ENCODE measurements at regions not wholly inside any gene's neighbourhood (a gene's known extent, or its start where the extent isn't known, plus 50 kb on each side); places are given as distances from the start of the nearest gene placed in this dataset.

DNA sequence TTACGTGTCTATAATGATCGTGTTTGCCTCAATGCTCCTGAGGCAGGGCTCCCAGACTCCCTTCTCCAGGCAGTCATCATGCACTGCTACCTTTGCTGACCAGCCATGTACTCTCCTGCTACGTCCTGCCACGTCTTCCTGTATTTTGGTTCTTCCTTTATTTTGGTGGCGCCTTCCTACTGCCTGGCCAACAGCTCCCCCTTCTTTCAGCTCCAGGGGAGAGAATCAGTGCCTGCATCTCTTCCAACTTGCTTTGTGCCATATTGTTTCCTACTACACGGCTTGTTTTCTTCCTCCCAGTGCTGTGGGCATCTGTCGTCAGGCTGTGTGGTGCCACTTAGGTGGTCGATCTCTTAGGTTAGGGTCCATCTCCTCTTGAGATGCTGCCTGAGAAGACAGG lies 96.2 kb downstream of the FGF9 start:
- no peaks in the 10 kb centered on the region for H3K27me3 Mint-ChIP-seq (ENCODE audit: low read depth, unreplicated experiment)
- H3K36me3 ChIP-seq (ENCODE audit: insufficient read depth, low read length) = no peaks in the 10 kb centered on the region

DNA sequence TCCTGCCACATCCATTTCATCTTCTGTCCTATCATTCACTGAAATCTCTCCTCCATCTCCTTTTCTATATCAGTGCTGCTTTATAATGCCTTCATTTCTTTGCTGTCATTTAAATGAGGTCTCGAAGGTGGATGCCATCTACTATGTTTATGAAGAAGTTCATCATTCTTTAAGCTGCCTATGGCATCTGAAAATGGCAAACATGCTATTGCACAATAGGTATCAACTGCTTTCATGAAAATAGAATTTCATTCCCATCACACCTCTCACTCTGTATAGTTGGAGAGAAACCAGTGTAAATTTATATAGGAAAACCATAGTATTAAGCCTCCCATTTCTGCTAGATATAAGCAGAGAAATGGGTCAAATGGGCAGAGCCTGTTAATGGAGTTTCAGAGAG lies 100.2 kb downstream of the FGF9 start:
- Mint-ChIP-seq H3K27ac (ENCODE audit: unreplicated experiment) (no peak overlapping the region), H3K36me3 (ENCODE audit: low read depth, unreplicated experiment) (no peaks in the 10 kb centered on the region), H3K4me3 (ENCODE audit: unreplicated experiment) (no peak overlapping the region), H3K27me3 (ENCODE audit: low read depth, unreplicated experiment) (no peaks in the 10 kb centered on the region), H3K4me1 (ENCODE audit: low read depth, unreplicated experiment) (no peaks in the 10 kb centered on the region), H3K9me3 (ENCODE audit: unreplicated experiment) (peaks cover 5% of the 10 kb centered on the region)
- TF ChIP-seq EZH2 (IDR thresholded peaks at IDR 0.05; ENCODE audit: insufficient read depth, low read length) = no peak
- TF ChIP-seq, protein P1, sequence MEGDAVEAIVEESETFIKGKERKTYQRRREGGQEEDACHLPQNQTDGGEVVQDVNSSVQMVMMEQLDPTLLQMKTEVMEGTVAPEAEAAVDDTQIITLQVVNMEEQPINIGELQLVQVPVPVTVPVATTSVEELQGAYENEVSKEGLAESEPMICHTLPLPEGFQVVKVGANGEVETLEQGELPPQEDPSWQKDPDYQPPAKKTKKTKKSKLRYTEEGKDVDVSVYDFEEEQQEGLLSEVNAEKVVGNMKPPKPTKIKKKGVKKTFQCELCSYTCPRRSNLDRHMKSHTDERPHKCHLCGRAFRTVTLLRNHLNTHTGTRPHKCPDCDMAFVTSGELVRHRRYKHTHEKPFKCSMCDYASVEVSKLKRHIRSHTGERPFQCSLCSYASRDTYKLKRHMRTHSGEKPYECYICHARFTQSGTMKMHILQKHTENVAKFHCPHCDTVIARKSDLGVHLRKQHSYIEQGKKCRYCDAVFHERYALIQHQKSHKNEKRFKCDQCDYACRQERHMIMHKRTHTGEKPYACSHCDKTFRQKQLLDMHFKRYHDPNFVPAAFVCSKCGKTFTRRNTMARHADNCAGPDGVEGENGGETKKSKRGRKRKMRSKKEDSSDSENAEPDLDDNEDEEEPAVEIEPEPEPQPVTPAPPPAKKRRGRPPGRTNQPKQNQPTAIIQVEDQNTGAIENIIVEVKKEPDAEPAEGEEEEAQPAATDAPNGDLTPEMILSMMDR (IDR thresholded peaks at IDR 0.05; ENCODE audit: insufficient read depth, low read depth, low read length) = no peak
- Histone ChIP-seq H3K4me3 (ENCODE audit: insufficient read depth, low read depth, low read length) (no peak overlapping the region), H3K27me3 (ENCODE audit: insufficient read depth, low read length) (no peaks in the 10 kb centered on the region), H4K20me1 (ENCODE audit: insufficient read depth, low read length) (no peaks in the 10 kb centered on the region), H3K36me3 (ENCODE audit: insufficient read depth, low read length) (no peaks in the 10 kb centered on the region), H3K4me1 (ENCODE audit: insufficient read depth, low read length) (no peaks in the 10 kb centered on the region), H3K4me2 (ENCODE audit: low read length) (no peak overlapping the region), H3K79me2 (ENCODE audit: insufficient read depth, low read length) (no peaks in the 10 kb centered on the region), H3K9me3 (ENCODE audit: insufficient read depth, low read depth, low read length) (no peaks in the 10 kb centered on the region), H2AFZ (ENCODE audit: low read depth, low read length) (no peak overlapping the region), H3K27ac (ENCODE audit: low read depth, low read length) (no peak overlapping the region), H3K9ac (ENCODE audit: low read length) (no peak overlapping the region)
- DNase-seq (ENCODE audit: low read depth) (no peak), FAIRE-seq (no peak)

More for the DNA sequence above, 96.2 kb downstream of the FGF9 start:
- TF ChIP-seq EZH2 (IDR thresholded peaks at IDR 0.05; ENCODE audit: insufficient read depth, low read length) = no peak
- TF ChIP-seq, protein P1 (IDR thresholded peaks at IDR 0.05; ENCODE audit: insufficient read depth, low read depth, low read length) = no peak
- no peak overlapping the region for H3K27ac Mint-ChIP-seq (ENCODE audit: unreplicated experiment)
- no peaks in the 10 kb centered on the region for H4K20me1 ChIP-seq (ENCODE audit: insufficient read depth, low read length)
- H3K27ac ChIP-seq (ENCODE audit: low read depth, low read length) = no peak overlapping the region
- H3K9me3 ChIP-seq (ENCODE audit: insufficient read depth, low read depth, low read length) = peaks cover 3% of the 10 kb centered on the region
- H2AFZ ChIP-seq (ENCODE audit: low read depth, low read length) = no peak overlapping the region
- H3K4me1 ChIP-seq (ENCODE audit: insufficient read depth, low read length) = no peaks in the 10 kb centered on the region
- no peaks in the 10 kb centered on the region for H3K4me1 Mint-ChIP-seq (ENCODE audit: low read depth, unreplicated experiment)
- H3K27me3 ChIP-seq (ENCODE audit: insufficient read depth, low read length) = no peaks in the 10 kb centered on the region
- no peak overlapping the region for H3K9ac ChIP-seq (ENCODE audit: low read length)
- DNase-seq (ENCODE audit: low read depth) (no peak), FAIRE-seq (no peak)
- no peak overlapping the region for H3K4me3 Mint-ChIP-seq (ENCODE audit: unreplicated experiment)
- no peak overlapping the region for H3K4me3 ChIP-seq (ENCODE audit: insufficient read depth, low read depth, low read length)
- H3K36me3 Mint-ChIP-seq (ENCODE audit: low read depth, unreplicated experiment) = no peaks in the 10 kb centered on the region
- no peak overlapping the region for H3K4me2 ChIP-seq (ENCODE audit: low read length)
- peaks cover 5% of the 10 kb centered on the region for H3K9me3 Mint-ChIP-seq (ENCODE audit: unreplicated experiment)
- H3K79me2 ChIP-seq (ENCODE audit: insufficient read depth, low read length) = no peaks in the 10 kb centered on the region

DNA sequence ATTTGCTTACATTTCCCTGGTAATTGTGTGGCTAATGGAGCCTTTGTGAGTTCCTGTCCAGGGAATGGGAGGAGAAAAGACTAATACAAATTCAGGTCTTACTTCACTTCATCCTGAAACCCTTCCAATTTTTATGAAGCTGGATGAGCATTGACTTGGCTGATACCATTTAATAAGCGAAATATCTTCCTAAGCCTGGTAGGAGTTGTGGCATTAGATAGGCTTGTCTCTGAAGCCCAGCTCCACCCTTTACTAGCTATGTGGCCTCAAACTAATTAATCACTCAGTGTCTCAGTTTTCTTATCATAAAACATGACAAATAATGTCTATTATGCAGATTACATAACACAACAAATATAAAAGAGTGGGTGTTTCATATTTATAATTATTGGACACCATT lies 106.3 kb downstream of the FGF9 start:
- TF ChIP-seq EZH2 (IDR thresholded peaks at IDR 0.05; ENCODE audit: insufficient read depth, low read length) = no peak
- TF ChIP-seq, protein P1 (IDR thresholded peaks at IDR 0.05; ENCODE audit: insufficient read depth, low read depth, low read length) = no peak
- Histone ChIP-seq H2AFZ (ENCODE audit: low read depth, low read length) (no peak overlapping the region), H3K4me2 (ENCODE audit: low read length) (no peak overlapping the region), H3K4me3 (ENCODE audit: insufficient read depth, low read depth, low read length) (no peak overlapping the region), H3K9me3 (ENCODE audit: insufficient read depth, low read depth, low read length) (no peaks in the 10 kb centered on the region), H3K27ac (ENCODE audit: low read depth, low read length) (no peak overlapping the region), H3K27me3 (ENCODE audit: insufficient read depth, low read length) (no peaks in the 10 kb centered on the region), H3K4me1 (ENCODE audit: insufficient read depth, low read length) (no peaks in the 10 kb centered on the region), H3K9ac (ENCODE audit: low read length) (no peak overlapping the region), H3K36me3 (ENCODE audit: insufficient read depth, low read length) (no peaks in the 10 kb centered on the region), H4K20me1 (ENCODE audit: insufficient read depth, low read length) (no peaks in the 10 kb centered on the region), H3K79me2 (ENCODE audit: insufficient read depth, low read length) (no peaks in the 10 kb centered on the region)
- Mint-ChIP-seq H3K27ac (ENCODE audit: unreplicated experiment) (no peak overlapping the region), H3K27me3 (ENCODE audit: low read depth, unreplicated experiment) (no peaks in the 10 kb centered on the region), H3K9me3 (ENCODE audit: unreplicated experiment) (peaks cover 3% of the 10 kb centered on the region), H3K36me3 (ENCODE audit: low read depth, unreplicated experiment) (no peaks in the 10 kb centered on the region), H3K4me1 (ENCODE audit: low read depth, unreplicated experiment) (no peaks in the 10 kb centered on the region), H3K4me3 (ENCODE audit: unreplicated experiment) (no peak overlapping the region)
- no peak for DNase-seq (ENCODE audit: low read depth)
- FAIRE-seq = no peak
